K562 (cell line): ENCODE measurements at regions not wholly inside any gene's neighbourhood (a gene's known extent, or its start where the extent isn't known, plus 50 kb on each side); places are given as distances from the start of the nearest gene placed in this dataset.

Source experiments
- EHMT2 ChIP-seq: fragments of 450-650 bp; IDR thresholded peaks from 2 replicates; pipeline ENCODE4 v1.6.1; 2018; ENCODE audit warnings: antibody characterized with exemption
- GABPB1 ChIP-seq: sonication (generic); formaldehyde crosslinking; IDR thresholded peaks from 2 replicates; pipeline ENCODE4 v1.8.0; 2022; ENCODE audit warnings: mild to moderate bottlenecking, missing genetic modification reagents
- KHSRP ChIP-seq: fragments of 450-650 bp; IDR thresholded peaks from 2 replicates; pipeline ENCODE4 v1.6.1; 2017
- POLR2AphosphoS5 ChIP-seq: IDR thresholded peaks from 2 replicates; pipeline ENCODE4 v1.6.1; 2011; ENCODE audit warnings: mild to moderate bottlenecking, low read depth, low read length, moderate library complexity; ENCODE audit not compliant: control insufficient read depth, insufficient read depth
- SMARCE1 ChIP-seq: fragments of 450-650 bp; IDR thresholded peaks from 2 replicates; pipeline ENCODE4 v1.7.1; 2016; ENCODE audit warnings: mild to moderate bottlenecking
- ZNF217 ChIP-seq: sonication (generic); formaldehyde crosslinking; IDR thresholded peaks from 2 replicates; pipeline ENCODE4 v1.8.0; 2022; ENCODE audit warnings: mild to moderate bottlenecking, missing genetic modification reagents
- ZNF316 ChIP-seq: fragments of 450-650 bp; IDR thresholded peaks from 2 replicates; pipeline ENCODE4 v1.6.1; 2016
- ZNF584 ChIP-seq: fragments of 200-800 bp; sonication (Bioruptor generic); IDR thresholded peaks from 2 replicates; pipeline ENCODE4 v1.6.1; 2016; ENCODE audit warnings: low read depth, mild to moderate bottlenecking, missing genetic modification characterization, missing compliant biosample characterization
- TF ChIP-seq, protein P1 (sequence below): fragments of 450-650 bp; formaldehyde crosslinking; IDR thresholded peaks from 2 replicates; pipeline ENCODE4 v1.4.0; 2020; ENCODE audit warnings: mild to moderate bottlenecking, moderate library complexity
- TF ChIP-seq, protein P2 (sequence below), 3 experiments: IDR thresholded peaks in 2 of 3; conservative IDR thresholded peaks in 1 of 3; 2 replicates each; pipeline ENCODE4 v1.5.1; 2011 to 2012; ENCODE audit warnings: low read length in 3 of 3, mild to moderate bottlenecking in 3 of 3, control low read depth in 2 of 3, improper control_type of control experiment in 1 of 3, inconsistent platforms in 1 of 3, low read depth in 1 of 3, mixed read lengths in 1 of 3, moderate library complexity in 1 of 3; ENCODE audit not compliant: insufficient read depth in 2 of 3
- TF ChIP-seq, protein P3 (sequence below): fragments of 150-350 bp; conservative IDR thresholded peaks from 2 replicates; pipeline ENCODE4 v1.6.1; 2014; ENCODE audit warnings: low read length

DNA sequence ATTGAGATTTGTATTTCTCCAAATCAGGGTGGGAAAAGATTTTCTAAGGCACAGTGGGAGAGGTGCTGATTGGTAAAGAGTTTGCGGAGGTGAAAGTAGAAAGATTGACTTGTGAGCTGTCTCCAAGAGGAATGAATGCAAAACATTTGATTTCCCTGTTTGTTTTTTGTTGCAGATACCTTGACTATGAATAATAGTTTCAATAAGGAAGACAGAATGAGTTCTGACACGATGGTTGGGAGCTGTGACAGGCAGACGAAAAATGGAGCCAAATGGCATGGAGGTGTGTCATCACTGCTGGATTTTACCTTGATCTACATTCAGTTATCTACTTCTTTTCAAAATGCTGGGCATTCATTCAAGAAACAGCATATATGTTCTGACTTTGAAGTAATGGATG, 145.1 kb downstream of the NFKBIZ start:
- TF ChIP-seq, protein P1, sequence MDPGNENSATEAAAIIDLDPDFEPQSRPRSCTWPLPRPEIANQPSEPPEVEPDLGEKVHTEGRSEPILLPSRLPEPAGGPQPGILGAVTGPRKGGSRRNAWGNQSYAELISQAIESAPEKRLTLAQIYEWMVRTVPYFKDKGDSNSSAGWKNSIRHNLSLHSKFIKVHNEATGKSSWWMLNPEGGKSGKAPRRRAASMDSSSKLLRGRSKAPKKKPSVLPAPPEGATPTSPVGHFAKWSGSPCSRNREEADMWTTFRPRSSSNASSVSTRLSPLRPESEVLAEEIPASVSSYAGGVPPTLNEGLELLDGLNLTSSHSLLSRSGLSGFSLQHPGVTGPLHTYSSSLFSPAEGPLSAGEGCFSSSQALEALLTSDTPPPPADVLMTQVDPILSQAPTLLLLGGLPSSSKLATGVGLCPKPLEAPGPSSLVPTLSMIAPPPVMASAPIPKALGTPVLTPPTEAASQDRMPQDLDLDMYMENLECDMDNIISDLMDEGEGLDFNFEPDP (CRISPR knock-in tag), result no peak
- TF ChIP-seq SMARCE1 (no peak), ZNF584 (no peak), ZNF316 (no peak), KHSRP (no peak), ZNF217 (CRISPR knock-in tag) (no peak), POLR2AphosphoS5 (no peak), EHMT2 (no peak), GABPB1 (CRISPR knock-in tag) (no peak)
- TF ChIP-seq, protein P2, sequence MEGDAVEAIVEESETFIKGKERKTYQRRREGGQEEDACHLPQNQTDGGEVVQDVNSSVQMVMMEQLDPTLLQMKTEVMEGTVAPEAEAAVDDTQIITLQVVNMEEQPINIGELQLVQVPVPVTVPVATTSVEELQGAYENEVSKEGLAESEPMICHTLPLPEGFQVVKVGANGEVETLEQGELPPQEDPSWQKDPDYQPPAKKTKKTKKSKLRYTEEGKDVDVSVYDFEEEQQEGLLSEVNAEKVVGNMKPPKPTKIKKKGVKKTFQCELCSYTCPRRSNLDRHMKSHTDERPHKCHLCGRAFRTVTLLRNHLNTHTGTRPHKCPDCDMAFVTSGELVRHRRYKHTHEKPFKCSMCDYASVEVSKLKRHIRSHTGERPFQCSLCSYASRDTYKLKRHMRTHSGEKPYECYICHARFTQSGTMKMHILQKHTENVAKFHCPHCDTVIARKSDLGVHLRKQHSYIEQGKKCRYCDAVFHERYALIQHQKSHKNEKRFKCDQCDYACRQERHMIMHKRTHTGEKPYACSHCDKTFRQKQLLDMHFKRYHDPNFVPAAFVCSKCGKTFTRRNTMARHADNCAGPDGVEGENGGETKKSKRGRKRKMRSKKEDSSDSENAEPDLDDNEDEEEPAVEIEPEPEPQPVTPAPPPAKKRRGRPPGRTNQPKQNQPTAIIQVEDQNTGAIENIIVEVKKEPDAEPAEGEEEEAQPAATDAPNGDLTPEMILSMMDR (IDR thresholded peaks at IDR 0.05 in 2 of 3, conservative IDR thresholded peaks at IDR 0.05 in 1 of 3; ENCODE audit: insufficient read depth in 2 of 3, low read depth in 1 of 3, low read length in 3 of 3), result no peak
- TF ChIP-seq, protein P3, sequence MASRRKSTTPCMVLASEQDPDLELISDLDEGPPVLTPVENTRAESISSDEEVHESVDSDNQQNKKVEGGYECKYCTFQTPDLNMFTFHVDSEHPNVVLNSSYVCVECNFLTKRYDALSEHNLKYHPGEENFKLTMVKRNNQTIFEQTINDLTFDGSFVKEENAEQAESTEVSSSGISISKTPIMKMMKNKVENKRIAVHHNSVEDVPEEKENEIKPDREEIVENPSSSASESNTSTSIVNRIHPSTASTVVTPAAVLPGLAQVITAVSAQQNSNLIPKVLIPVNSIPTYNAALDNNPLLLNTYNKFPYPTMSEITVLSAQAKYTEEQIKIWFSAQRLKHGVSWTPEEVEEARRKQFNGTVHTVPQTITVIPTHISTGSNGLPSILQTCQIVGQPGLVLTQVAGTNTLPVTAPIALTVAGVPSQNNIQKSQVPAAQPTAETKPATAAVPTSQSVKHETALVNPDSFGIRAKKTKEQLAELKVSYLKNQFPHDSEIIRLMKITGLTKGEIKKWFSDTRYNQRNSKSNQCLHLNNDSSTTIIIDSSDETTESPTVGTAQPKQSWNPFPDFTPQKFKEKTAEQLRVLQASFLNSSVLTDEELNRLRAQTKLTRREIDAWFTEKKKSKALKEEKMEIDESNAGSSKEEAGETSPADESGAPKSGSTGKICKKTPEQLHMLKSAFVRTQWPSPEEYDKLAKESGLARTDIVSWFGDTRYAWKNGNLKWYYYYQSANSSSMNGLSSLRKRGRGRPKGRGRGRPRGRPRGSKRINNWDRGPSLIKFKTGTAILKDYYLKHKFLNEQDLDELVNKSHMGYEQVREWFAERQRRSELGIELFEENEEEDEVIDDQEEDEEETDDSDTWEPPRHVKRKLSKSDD, result no peak
